IMR-90 (cell line): ENCODE measurements at regions not wholly inside any gene's neighbourhood (a gene's known extent, or its start where the extent isn't known, plus 50 kb on each side); places are given as distances from the start of the nearest gene placed in this dataset.

ENCODE experiments used
- BHLHE40 ChIP-seq: fragments of 150-350 bp; IDR thresholded peaks from 2 replicates; pipeline ENCODE4 v1.6.1; 2016; ENCODE audit warnings: mild to moderate bottlenecking, low read depth, low read length
- CEBPB ChIP-seq: IDR thresholded peaks from 2 replicates; pipeline ENCODE4 v1.6.1; 2012; ENCODE audit warnings: low read depth, low read length, improper control_type of control experiment
- CTCF ChIP-seq: conservative IDR thresholded peaks from 2 replicates; pipeline ENCODE4 v1.5.1; 2012; ENCODE audit warnings: mild to moderate bottlenecking, low read depth, low read length, improper control_type of control experiment
- ELK1 ChIP-seq: fragments of 150-350 bp; IDR thresholded peaks from 2 replicates; pipeline ENCODE4 v1.6.1; 2016; ENCODE audit warnings: low read depth, mild to moderate bottlenecking, low read length, moderate library complexity, borderline replicate concordance
- FOS ChIP-seq: fragments of 150-350 bp; IDR thresholded peaks from 2 replicates; pipeline ENCODE4 v1.6.1; 2016; ENCODE audit warnings: low read depth, low read length
- MAFK ChIP-seq: IDR thresholded peaks from 2 replicates; pipeline ENCODE4 v1.6.1; 2012; ENCODE audit warnings: low read depth, low read length, improper control_type of control experiment
- POLR2A ChIP-seq: IDR thresholded peaks from 2 replicates; pipeline ENCODE4 v1.6.1; 2012; ENCODE audit warnings: mild to moderate bottlenecking, low read depth, low read length
- RAD21 ChIP-seq: IDR thresholded peaks from 2 replicates; pipeline ENCODE4 v1.6.1; 2012; ENCODE audit warnings: low read length, improper control_type of control experiment
- RCOR1 ChIP-seq: IDR thresholded peaks from 2 replicates; pipeline ENCODE4 v1.6.1; 2012; ENCODE audit warnings: mild to moderate bottlenecking, low read length, improper control_type of control experiment; ENCODE audit not compliant: insufficient replicate concordance
- RFX5 ChIP-seq: IDR thresholded peaks from 2 replicates; pipeline ENCODE4 v1.8.0; 2012; ENCODE audit warnings: low read depth, mild to moderate bottlenecking, low read length, moderate library complexity
- SMC3 ChIP-seq: fragments of 150-350 bp; IDR thresholded peaks from 2 replicates; pipeline ENCODE4 v1.6.1; 2016; ENCODE audit warnings: low read depth, mild to moderate bottlenecking, antibody characterized with exemption, low read length, moderate library complexity
- TF ChIP-seq, protein P1 (sequence below): fragments of 150-350 bp; IDR thresholded peaks from 2 replicates; pipeline ENCODE4 v1.6.1; 2017; ENCODE audit warnings: mild to moderate bottlenecking, antibody characterized with exemption, low read length, low read depth

GRCh38 chr2:45069684-45070083, 60.4 kb upstream of the SIX2 start:
- TF ChIP-seq POLR2A: no peak
- TF ChIP-seq CTCF: no peak
- no peak for TF ChIP-seq MAFK
- no peak for TF ChIP-seq SMC3
- TF ChIP-seq BHLHE40: no peak
- no peak for TF ChIP-seq CEBPB
- no peak for TF ChIP-seq RAD21
- TF ChIP-seq ELK1: no peak
- TF ChIP-seq, protein P1, sequence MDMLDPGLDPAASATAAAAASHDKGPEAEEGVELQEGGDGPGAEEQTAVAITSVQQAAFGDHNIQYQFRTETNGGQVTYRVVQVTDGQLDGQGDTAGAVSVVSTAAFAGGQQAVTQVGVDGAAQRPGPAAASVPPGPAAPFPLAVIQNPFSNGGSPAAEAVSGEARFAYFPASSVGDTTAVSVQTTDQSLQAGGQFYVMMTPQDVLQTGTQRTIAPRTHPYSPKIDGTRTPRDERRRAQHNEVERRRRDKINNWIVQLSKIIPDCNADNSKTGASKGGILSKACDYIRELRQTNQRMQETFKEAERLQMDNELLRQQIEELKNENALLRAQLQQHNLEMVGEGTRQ: no peak
- TF ChIP-seq RCOR1: no peak
- TF ChIP-seq RFX5: no peak
- TF ChIP-seq FOS: no peak
